T-helper 17 cell (primary cell): ENCODE measurements at regions not wholly inside any gene's neighbourhood (a gene's known extent, or its start where the extent isn't known, plus 50 kb on each side); places are given as distances from the start of the nearest gene placed in this dataset.

ENCODE experiments used
- ATAC-seq: fragments of 150-1000 bp; cut with Tn5 transposase; 2 replicates; pipeline ENCODE4 v1.10.0; 2021; ENCODE audit warnings: mild to moderate bottlenecking, moderate library complexity
- DNase-seq, 3 donors: peaks; one replicate each; pipeline versions ENCODE4 v3.0.0 to v3.0.0-alpha.2; 2020 to 2021
- H3K9me3 ChIP-seq: one replicate; pipeline ENCODE4 v1.7.0; 2013; ENCODE audit warnings: low read length, mild to moderate bottlenecking; ENCODE audit not compliant: control insufficient read depth, poor library complexity, severe bottlenecking
- H3K27ac Mint-ChIP-seq: one replicate; pipeline ENCODE4 v1.8.0; 2022; ENCODE audit warnings: mild to moderate bottlenecking, moderate library complexity, mixed read lengths
- H3K27me3 Mint-ChIP-seq: one replicate; pipeline ENCODE4 v1.8.0; 2022; ENCODE audit warnings: mixed read lengths
- H3K36me3 Mint-ChIP-seq: one replicate; pipeline ENCODE4 v1.8.0; 2022; ENCODE audit warnings: low read depth, mixed read lengths
- H3K4me1 Mint-ChIP-seq: one replicate; pipeline ENCODE4 v1.8.0; 2022; ENCODE audit warnings: mild to moderate bottlenecking, mixed read lengths
- H3K4me3 Mint-ChIP-seq: one replicate; pipeline ENCODE4 v1.8.0; 2022; ENCODE audit warnings: mild to moderate bottlenecking, moderate library complexity, mixed read lengths

- Mint-ChIP-seq H3K27me3 (peaks cover 5% of the 10 kb centered on the region), H3K27ac (no peak overlapping the region), H3K4me3 (no peak overlapping the region), H3K4me1 (no peaks in the 10 kb centered on the region), H3K36me3 (no peaks in the 10 kb centered on the region)
- ATAC-seq (peak; percentile 54), DNase-seq (no peak)
- no peaks in the 10 kb centered on the region for H3K9me3 ChIP-seq
Measured at GRCh38 chr4:81606801-81607501, 135.2 kb upstream of the RASGEF1B start.

- ATAC-seq = no peak
- H3K4me3 Mint-ChIP-seq = no peak overlapping the region
- no peaks in the 10 kb centered on the region for H3K9me3 ChIP-seq
- no peak overlapping the region for H3K27ac Mint-ChIP-seq
- peaks cover 8% of the 10 kb centered on the region for H3K27me3 Mint-ChIP-seq
- no peak for DNase-seq
- no peaks in the 10 kb centered on the region for H3K4me1 Mint-ChIP-seq
- H3K36me3 Mint-ChIP-seq = no peaks in the 10 kb centered on the region
Measured at GRCh38 chr4:81606166-81606565, 134.5 kb upstream of the RASGEF1B start.

- ATAC-seq (no peak), DNase-seq (no peak)
- no peaks in the 10 kb centered on the region for H3K36me3 Mint-ChIP-seq
- peaks cover 17% of the 10 kb centered on the region for H3K27me3 Mint-ChIP-seq
- H3K27ac Mint-ChIP-seq = no peak overlapping the region
- no peaks in the 10 kb centered on the region for H3K4me1 Mint-ChIP-seq
- H3K9me3 ChIP-seq = no peaks in the 10 kb centered on the region
- no peak overlapping the region for H3K4me3 Mint-ChIP-seq
Measured at GRCh38 chr4:81605271-81605670, 133.6 kb upstream of the RASGEF1B start.

- H3K27ac Mint-ChIP-seq = no peak overlapping the region
- H3K4me1 Mint-ChIP-seq = no peaks in the 10 kb centered on the region
- no peaks in the 10 kb centered on the region for H3K9me3 ChIP-seq
- DNase-seq (no peak), ATAC-seq (no peak)
- H3K4me3 Mint-ChIP-seq = no peak overlapping the region
- peaks cover 22% of the 10 kb centered on the region for H3K27me3 Mint-ChIP-seq
- no peaks in the 10 kb centered on the region for H3K36me3 Mint-ChIP-seq
Measured at GRCh38 chr4:81604683-81605218, 133.0 kb upstream of the RASGEF1B start.

GRCh38 chr4:81602854-81603253, 131.1 kb upstream of the RASGEF1B start:
- no peaks in the 10 kb centered on the region for H3K4me1 Mint-ChIP-seq
- H3K27ac Mint-ChIP-seq = no peak overlapping the region
- ATAC-seq = no peak
- no peaks in the 10 kb centered on the region for H3K36me3 Mint-ChIP-seq
- H3K27me3 Mint-ChIP-seq = peaks cover 26% of the 10 kb centered on the region
- H3K9me3 ChIP-seq = peaks cover 3% of the 10 kb centered on the region
- no peak overlapping the region for H3K4me3 Mint-ChIP-seq
- DNase-seq = no peak

- Mint-ChIP-seq H3K27ac (no peak overlapping the region), H3K4me1 (no peaks in the 10 kb centered on the region), H3K36me3 (no peaks in the 10 kb centered on the region), H3K27me3 (peaks cover 26% of the 10 kb centered on the region), H3K4me3 (no peak overlapping the region)
- ATAC-seq = no peak
- DNase-seq = no peak
- peaks cover 3% of the 10 kb centered on the region for H3K9me3 ChIP-seq
Measured at GRCh38 chr4:81601358-81601694, 129.6 kb upstream of the RASGEF1B start.

- Mint-ChIP-seq H3K27ac (no peak overlapping the region), H3K4me3 (no peak overlapping the region), H3K4me1 (no peaks in the 10 kb centered on the region), H3K27me3 (peaks cover 26% of the 10 kb centered on the region), H3K36me3 (no peaks in the 10 kb centered on the region)
- peaks cover 3% of the 10 kb centered on the region for H3K9me3 ChIP-seq
- no peak for ATAC-seq
- DNase-seq = no peak
Measured at GRCh38 chr4:81600520-81601357, 129.0 kb upstream of the RASGEF1B start.

- ATAC-seq (no peak), DNase-seq (no peak)
- Mint-ChIP-seq H3K36me3 (no peaks in the 10 kb centered on the region), H3K27me3 (peaks cover 26% of the 10 kb centered on the region), H3K27ac (no peak overlapping the region), H3K4me1 (no peaks in the 10 kb centered on the region), H3K4me3 (no peak overlapping the region)
- H3K9me3 ChIP-seq = peaks cover 3% of the 10 kb centered on the region
Measured at GRCh38 chr4:81599742-81600380, 128.2 kb upstream of the RASGEF1B start.

GRCh38 chr4:81595798-81596610, 124.3 kb upstream of the RASGEF1B start:
- Mint-ChIP-seq H3K27ac (no peak overlapping the region), H3K4me3 (no peak overlapping the region), H3K36me3 (no peaks in the 10 kb centered on the region), H3K4me1 (no peaks in the 10 kb centered on the region), H3K27me3 (peaks cover 17% of the 10 kb centered on the region)
- no peak for DNase-seq
- ATAC-seq = no peak
- peaks cover 3% of the 10 kb centered on the region for H3K9me3 ChIP-seq

GRCh38 chr4:81595287-81595686, 123.6 kb upstream of the RASGEF1B start:
- ATAC-seq (no peak), DNase-seq (no peak)
- no peaks in the 10 kb centered on the region for H3K4me1 Mint-ChIP-seq
- H3K4me3 Mint-ChIP-seq = no peak overlapping the region
- no peaks in the 10 kb centered on the region for H3K36me3 Mint-ChIP-seq
- H3K27me3 Mint-ChIP-seq = peaks cover 10% of the 10 kb centered on the region
- H3K27ac Mint-ChIP-seq = no peak overlapping the region
- peaks cover 3% of the 10 kb centered on the region for H3K9me3 ChIP-seq

- Mint-ChIP-seq H3K27ac (no peak overlapping the region), H3K36me3 (no peaks in the 10 kb centered on the region), H3K27me3 (peaks cover 3% of the 10 kb centered on the region), H3K4me3 (no peak overlapping the region), H3K4me1 (no peaks in the 10 kb centered on the region)
- H3K9me3 ChIP-seq = peaks cover 3% of the 10 kb centered on the region
- DNase-seq (no peak), ATAC-seq (no peak)
Measured at GRCh38 chr4:81594490-81595159, 122.9 kb upstream of the RASGEF1B start.

- no peaks in the 10 kb centered on the region for H3K36me3 Mint-ChIP-seq
- DNase-seq (no peak), ATAC-seq (no peak)
- no peaks in the 10 kb centered on the region for H3K4me1 Mint-ChIP-seq
- H3K4me3 Mint-ChIP-seq = no peak overlapping the region
- H3K9me3 ChIP-seq = no peaks in the 10 kb centered on the region
- no peaks in the 10 kb centered on the region for H3K27me3 Mint-ChIP-seq
- no peak overlapping the region for H3K27ac Mint-ChIP-seq
Measured at GRCh38 chr4:81592701-81593100, 121.0 kb upstream of the RASGEF1B start.
